Uterus (tissue), 3 donors: ENCODE measurements at regions not wholly inside any gene's neighbourhood (a gene's known extent, or its start where the extent isn't known, plus 50 kb on each side); places are given as distances from the start of the nearest gene placed in this dataset.

Experiments used
- DNase-seq, 2 donors: peaks; one replicate each; pipeline ENCODE4 v3.0.0-alpha.2; 2019 to 2020
- H3K27ac ChIP-seq, 2 donors: fragments of 200-600 bp; sonication (generic); 1 replicate in 1 of 2; 2 replicates in 1 of 2; pipeline ENCODE4 v1.5.1; 2016 to 2018
- H3K27me3 ChIP-seq, 2 donors: fragments of 200-600 bp; sonication (generic); one replicate each; pipeline ENCODE4 v1.5.1; 2018 to 2019; ENCODE audit warnings: control low read depth in 1 of 2
- H3K36me3 ChIP-seq, 2 donors: fragments of 200-600 bp; sonication (generic); one replicate each; pipeline ENCODE4 v1.5.1; 2019; ENCODE audit warnings: control low read depth in 1 of 2
- H3K4me1 ChIP-seq, 2 donors: fragments of 200-600 bp; sonication (generic); one replicate each; pipeline ENCODE4 v1.5.1; 2018 to 2019; ENCODE audit warnings: control low read depth in 1 of 2
- H3K4me3 ChIP-seq, 2 donors: fragments of 200-600 bp; sonication (generic); 1 replicate in 1 of 2; 2 replicates in 1 of 2; pipeline ENCODE4 v1.5.1; 2018 to 2019; ENCODE audit warnings: mild to moderate bottlenecking in 1 of 2
- H3K9me3 ChIP-seq, 2 donors: fragments of 200-600 bp; sonication (generic); one replicate each; pipeline ENCODE4 v1.5.1; 2019; ENCODE audit warnings: control low read depth in 1 of 2
- POLR2A ChIP-seq, 2 donors: fragments of 450-650 bp; IDR thresholded peaks; one replicate each; pipeline ENCODE4 v1.6.1; 2016; ENCODE audit warnings: antibody characterized with exemption in 2 of 2, mild to moderate bottlenecking in 1 of 2, moderate library complexity in 1 of 2
- intact Hi-C: fragments of 100-400 bp; cut with DNase I; formaldehyde crosslinking; loops from one replicate; pipeline ENCODE4 v1.15.1; 2023; ENCODE audit warnings: low total_unique reads
- TF ChIP-seq, protein P1 (sequence below), 4 experiments: fragments of 200-600 bp in 2 of 4; fragments of 450-650 bp in 2 of 4; sonication (generic) in 2 of 4; IDR thresholded peaks; one replicate each; pipeline ENCODE4 v1.5.1; 2016 to 2019; ENCODE audit warnings: antibody characterized with exemption in 4 of 4, mild to moderate bottlenecking in 2 of 4, moderate library complexity in 1 of 4
- donor health status: DM: yes; HTN: yes; CAD: no.

DNA sequence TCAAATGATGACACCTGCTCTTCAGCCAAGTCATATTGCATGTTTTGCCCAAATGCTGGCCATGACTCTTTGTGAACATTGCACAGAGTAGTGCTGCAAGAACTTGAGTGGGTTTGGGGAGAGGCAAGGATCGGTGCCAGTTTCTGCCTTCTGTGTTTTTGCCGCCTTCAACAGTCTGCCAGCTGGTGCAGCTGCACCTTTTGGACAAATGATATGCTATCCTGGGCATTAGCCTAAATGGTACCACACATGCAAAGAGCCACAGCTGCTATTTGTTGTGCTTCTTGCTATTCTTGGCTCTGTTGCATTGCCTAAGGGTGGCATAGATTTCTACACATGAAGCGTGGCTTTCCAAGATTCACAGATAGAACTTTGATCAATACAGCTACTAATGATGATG, 189.0 kb upstream of the CCN2 start:
- Histone ChIP-seq H3K27me3 (no peaks in the 10 kb centered on the region), H3K4me1 (no peaks in the 10 kb centered on the region), H3K4me3 (no peak overlapping the region), H3K36me3 (no peaks in the 10 kb centered on the region), H3K9me3 (no peaks in the 10 kb centered on the region), H3K27ac (no peak overlapping the region)
- no peak for DNase-seq
- intact Hi-C loops = no loop called here
- TF ChIP-seq POLR2A (IDR thresholded peaks at IDR 0.05) = no peak
- TF ChIP-seq, protein P1, sequence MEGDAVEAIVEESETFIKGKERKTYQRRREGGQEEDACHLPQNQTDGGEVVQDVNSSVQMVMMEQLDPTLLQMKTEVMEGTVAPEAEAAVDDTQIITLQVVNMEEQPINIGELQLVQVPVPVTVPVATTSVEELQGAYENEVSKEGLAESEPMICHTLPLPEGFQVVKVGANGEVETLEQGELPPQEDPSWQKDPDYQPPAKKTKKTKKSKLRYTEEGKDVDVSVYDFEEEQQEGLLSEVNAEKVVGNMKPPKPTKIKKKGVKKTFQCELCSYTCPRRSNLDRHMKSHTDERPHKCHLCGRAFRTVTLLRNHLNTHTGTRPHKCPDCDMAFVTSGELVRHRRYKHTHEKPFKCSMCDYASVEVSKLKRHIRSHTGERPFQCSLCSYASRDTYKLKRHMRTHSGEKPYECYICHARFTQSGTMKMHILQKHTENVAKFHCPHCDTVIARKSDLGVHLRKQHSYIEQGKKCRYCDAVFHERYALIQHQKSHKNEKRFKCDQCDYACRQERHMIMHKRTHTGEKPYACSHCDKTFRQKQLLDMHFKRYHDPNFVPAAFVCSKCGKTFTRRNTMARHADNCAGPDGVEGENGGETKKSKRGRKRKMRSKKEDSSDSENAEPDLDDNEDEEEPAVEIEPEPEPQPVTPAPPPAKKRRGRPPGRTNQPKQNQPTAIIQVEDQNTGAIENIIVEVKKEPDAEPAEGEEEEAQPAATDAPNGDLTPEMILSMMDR (IDR thresholded peaks at IDR 0.05) = no peak

DNA sequence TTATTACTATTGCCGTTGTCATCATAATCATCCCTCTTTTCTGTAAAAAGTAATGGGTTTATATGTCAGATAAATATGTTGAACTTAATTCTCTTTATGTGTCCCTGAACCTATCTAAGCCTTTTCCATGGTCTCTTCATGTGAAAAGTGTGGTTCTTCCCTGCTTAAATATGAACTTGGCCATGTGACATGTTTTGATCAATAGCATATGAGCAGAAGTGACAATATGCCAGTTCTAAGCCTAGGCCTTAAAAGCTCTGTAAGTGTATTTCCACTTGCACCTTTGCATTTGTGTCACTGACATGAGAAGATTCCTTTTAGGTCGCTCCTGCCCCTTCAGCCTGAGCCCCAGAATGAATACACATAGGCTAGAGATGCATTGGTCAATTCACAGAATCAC, 188.4 kb upstream of the CCN2 start:
- no peak for DNase-seq
- H3K27me3 ChIP-seq = no peaks in the 10 kb centered on the region
- no peak overlapping the region for H3K27ac ChIP-seq
- H3K4me3 ChIP-seq = no peak overlapping the region
- H3K36me3 ChIP-seq = no peaks in the 10 kb centered on the region
- TF ChIP-seq, protein P1 (IDR thresholded peaks at IDR 0.05) = no peak
- TF ChIP-seq POLR2A (IDR thresholded peaks at IDR 0.05) = no peak
- intact Hi-C loops = no loop called here
- no peaks in the 10 kb centered on the region for H3K4me1 ChIP-seq
- no peaks in the 10 kb centered on the region for H3K9me3 ChIP-seq

DNA sequence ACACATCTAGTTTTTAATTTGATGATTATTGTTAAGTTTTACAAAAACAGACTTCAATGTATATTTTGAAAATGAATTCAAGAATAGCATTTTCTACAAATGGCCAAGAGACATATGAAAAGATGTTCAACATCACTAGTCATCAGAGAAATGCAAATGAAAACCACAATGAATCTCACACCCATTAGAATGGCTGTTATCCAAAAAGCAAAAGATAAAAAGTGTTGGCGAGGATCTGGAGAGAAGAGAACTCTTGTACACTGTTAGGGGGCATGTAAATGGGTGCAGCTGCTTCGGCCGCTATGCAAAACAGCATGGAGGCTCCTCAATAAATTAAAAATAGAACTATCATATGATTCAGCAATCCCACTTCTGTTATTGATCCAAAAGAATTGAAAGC, 185.8 kb upstream of the CCN2 start:
- no peak for TF ChIP-seq POLR2A (IDR thresholded peaks at IDR 0.05)
- TF ChIP-seq, protein P1 (IDR thresholded peaks at IDR 0.05) = no peak
- Histone ChIP-seq H3K27me3 (no peaks in the 10 kb centered on the region), H3K9me3 (no peaks in the 10 kb centered on the region), H3K36me3 (no peaks in the 10 kb centered on the region), H3K27ac (no peak overlapping the region), H3K4me3 (no peak overlapping the region), H3K4me1 (no peaks in the 10 kb centered on the region)
- DNase-seq = no peak
- intact Hi-C loops = no loop called here

DNA sequence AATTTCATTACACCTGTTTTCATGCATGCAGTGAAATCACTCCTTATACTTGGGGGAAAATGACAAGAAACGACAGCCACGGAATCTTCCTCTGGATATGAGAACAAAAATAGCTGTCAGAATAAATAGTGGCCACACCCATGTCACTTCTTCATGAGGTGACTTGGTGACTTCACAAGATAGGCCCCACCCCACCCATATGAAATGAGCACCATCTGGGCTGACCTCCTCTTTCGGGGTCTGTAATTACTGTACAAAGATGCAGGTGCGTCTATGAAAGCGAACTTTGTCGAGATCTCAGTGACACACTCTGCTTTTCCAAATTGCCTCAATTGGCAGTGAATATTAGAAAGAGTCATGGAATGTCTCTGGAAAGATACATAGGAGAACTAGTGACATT, 184.2 kb upstream of the CCN2 start:
- Histone ChIP-seq H3K36me3 (no peaks in the 10 kb centered on the region), H3K27ac (no peak overlapping the region), H3K4me1 (peaks cover 0 to 7% of the 10 kb centered on the region in 2 donors), H3K4me3 (no peak overlapping the region), H3K9me3 (no peaks in the 10 kb centered on the region), H3K27me3 (no peaks in the 10 kb centered on the region)
- TF ChIP-seq, protein P1 (IDR thresholded peaks at IDR 0.05) = no peak
- TF ChIP-seq POLR2A (IDR thresholded peaks at IDR 0.05) = no peak
- DNase-seq = no peak
- intact Hi-C loops = no loop called here

DNA sequence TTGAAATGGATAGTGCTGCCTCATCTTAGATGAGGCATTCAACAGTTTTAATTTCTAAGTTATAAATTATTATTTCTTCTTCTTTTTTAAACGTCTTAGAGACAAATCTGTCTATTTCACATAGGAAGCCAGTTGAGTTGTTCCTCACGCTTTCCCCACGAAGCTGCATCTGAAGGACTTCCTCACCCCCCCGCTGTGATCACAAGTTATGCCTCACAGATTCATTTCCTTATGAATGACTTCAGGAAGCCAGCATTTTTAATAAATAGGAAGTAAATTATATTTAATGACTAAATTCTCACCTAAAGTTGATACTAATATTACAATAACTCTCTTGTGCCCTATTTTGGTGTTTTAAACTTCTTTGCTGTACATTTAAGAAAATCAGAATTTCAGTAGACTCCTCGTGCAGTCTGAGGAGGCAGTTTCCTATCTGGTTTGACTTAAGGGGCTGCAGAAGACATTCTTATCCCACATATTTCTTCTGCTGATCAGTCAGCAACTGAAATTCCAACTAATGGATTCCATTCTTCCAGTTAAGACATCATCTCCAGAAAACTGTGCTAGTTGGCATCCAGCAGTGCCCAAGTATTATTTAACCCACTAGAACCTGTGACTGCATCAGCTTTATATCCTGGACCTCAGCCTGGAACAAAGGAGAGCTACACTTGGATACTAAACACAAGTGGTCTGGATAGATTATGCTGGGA, 182.7 kb upstream of the CCN2 start:
- TF ChIP-seq POLR2A (IDR thresholded peaks at IDR 0.05) = no peak
- DNase-seq = peak in 1 of 2 donors; percentile 25
- H3K36me3 ChIP-seq = no peaks in the 10 kb centered on the region
- peaks cover 0 to 7% of the 10 kb centered on the region in 2 donors for H3K4me1 ChIP-seq
- no peaks in the 10 kb centered on the region for H3K9me3 ChIP-seq
- no peak overlapping the region for H3K4me3 ChIP-seq
- H3K27ac ChIP-seq = peak overlapping the region; percentile 79 to 92
- no peaks in the 10 kb centered on the region for H3K27me3 ChIP-seq
- intact Hi-C loops = no loop called here
